ENCODE measurements at regions not wholly inside any gene's neighbourhood (a gene's known extent, or its start where the extent isn't known, plus 50 kb on each side); places are given as distances from the start of the nearest gene placed in this dataset.

- DNase-seq (ENCODE audit: low spot score) = no peak
Measured at GRCh38 chr20:39904476-39905112, 784.4 kb downstream of the MAFB start.

GRCh38 chr20:39903806-39904465 is 785.1 kb downstream of the MAFB start:
- DNase-seq (ENCODE audit: low spot score) = no peak

- no peak for DNase-seq (ENCODE audit: low spot score)
Measured at GRCh38 chr20:39899881-39900280, 789.2 kb downstream of the MAFB start.

- no peak for DNase-seq (ENCODE audit: low spot score)
Measured at GRCh38 chr20:39898467-39898852, 790.6 kb downstream of the MAFB start.

- no peak for DNase-seq (ENCODE audit: low spot score)
Measured at GRCh38 chr20:39897781-39898466, 791.1 kb downstream of the MAFB start.

- no peak for DNase-seq (ENCODE audit: low spot score)
Measured at GRCh38 chr20:39897058-39897457, 792.0 kb downstream of the MAFB start.

- no peak for DNase-seq (ENCODE audit: low spot score)
Measured at GRCh38 chr20:39894067-39894466, 795.0 kb downstream of the MAFB start.

GRCh38 chr20:39893003-39893685 is 795.9 kb downstream of the MAFB start:
- no peak for DNase-seq (ENCODE audit: low spot score)

GRCh38 chr20:39890697-39891096 is 798.3 kb downstream of the MAFB start:
- no peak for DNase-seq (ENCODE audit: low spot score)

- DNase-seq (ENCODE audit: low spot score) = no peak
Measured at GRCh38 chr20:39888310-39888709, 800.7 kb downstream of the MAFB start.

GRCh38 chr20:39886650-39887190 is 802.3 kb downstream of the MAFB start:
- DNase-seq (ENCODE audit: low spot score) = no peak

- no peak for DNase-seq (ENCODE audit: low spot score)
Measured at GRCh38 chr20:39885975-39886649, 802.9 kb downstream of the MAFB start.

GRCh38 chr20:39882806-39883205 is 806.2 kb downstream of the MAFB start:
- DNase-seq (ENCODE audit: low spot score) = no peak

GRCh38 chr20:39880890-39881289 is 808.1 kb downstream of the MAFB start:
- no peak for DNase-seq (ENCODE audit: low spot score)

- DNase-seq (ENCODE audit: low spot score) = no peak
Measured at GRCh38 chr20:39879296-39879695, 809.7 kb downstream of the MAFB start.

- DNase-seq (ENCODE audit: low spot score) = no peak
Measured at GRCh38 chr20:39878809-39879208, 810.2 kb downstream of the MAFB start.

- no peak for DNase-seq (ENCODE audit: low spot score)
Measured at GRCh38 chr20:39878320-39878719, 810.7 kb downstream of the MAFB start.

- no peak for DNase-seq (ENCODE audit: low spot score)
Measured at GRCh38 chr20:39877788-39878187, 811.2 kb downstream of the MAFB start.

- no peak for DNase-seq (ENCODE audit: low spot score)
Measured at GRCh38 chr20:39876976-39877635, 811.9 kb downstream of the MAFB start.

- no peak for DNase-seq (ENCODE audit: low spot score)
Measured at GRCh38 chr20:39875492-39876110, 813.4 kb downstream of the MAFB start.
